SK-N-SH (cell line): ENCODE measurements at regions not wholly inside any gene's neighbourhood (a gene's known extent, or its start where the extent isn't known, plus 50 kb on each side); places are given as distances from the start of the nearest gene placed in this dataset.

ENCODE experiments used
- EP300 ChIP-seq, 2 experiments: IDR thresholded peaks; 2 replicates each; pipeline versions ENCODE4 v1.4.0 to v1.6.1; 2012; ENCODE audit warnings: borderline replicate concordance in 1 of 2, low read depth in 1 of 2, low read length in 1 of 2
- FOXJ3 ChIP-seq: sonication (generic); formaldehyde crosslinking; IDR thresholded peaks from 2 replicates; pipeline ENCODE4 v1.5.1; 2020; ENCODE audit warnings: mild to moderate bottlenecking, missing genetic modification reagents
- JUND ChIP-seq: IDR thresholded peaks from 2 replicates; pipeline ENCODE4 v1.4.0; 2012
- POLR2AphosphoS5 ChIP-seq: IDR thresholded peaks from 2 replicates; pipeline ENCODE4 v1.6.1; 2012; ENCODE audit warnings: low read depth, low read length
- REST ChIP-seq: IDR thresholded peaks from 2 replicates; pipeline ENCODE4 v1.6.1; 2012; ENCODE audit warnings: mild to moderate bottlenecking, low read depth, low read length, moderate library complexity
- SMC3 ChIP-seq: IDR thresholded peaks from 2 replicates; pipeline ENCODE4 v1.6.1; 2012; ENCODE audit warnings: low read depth, low read length, improper control_type of control experiment
- TAF1 ChIP-seq: IDR thresholded peaks from 2 replicates; pipeline ENCODE4 v1.6.1; 2012; ENCODE audit warnings: low read depth, mild to moderate bottlenecking, low read length, moderate library complexity, borderline replicate concordance
- YY1 ChIP-seq: IDR thresholded peaks from 2 replicates; pipeline ENCODE4 v1.4.0; 2012; ENCODE audit warnings: low read depth, mild to moderate bottlenecking
- TF ChIP-seq, protein P1 (sequence below): IDR thresholded peaks from 2 replicates; pipeline ENCODE4 v1.4.0; 2012; ENCODE audit warnings: low read depth
- TF ChIP-seq, protein P2 (sequence below): fragments of 200-600 bp; sonication (generic); IDR thresholded peaks from 2 replicates; pipeline ENCODE4 v1.6.1; 2017; ENCODE audit warnings: antibody characterized with exemption, mild to moderate bottlenecking, moderate library complexity

GRCh38 chr1:48052923-48053291, 55.7 kb upstream of the TRABD2B start:
- TF ChIP-seq, protein P1, sequence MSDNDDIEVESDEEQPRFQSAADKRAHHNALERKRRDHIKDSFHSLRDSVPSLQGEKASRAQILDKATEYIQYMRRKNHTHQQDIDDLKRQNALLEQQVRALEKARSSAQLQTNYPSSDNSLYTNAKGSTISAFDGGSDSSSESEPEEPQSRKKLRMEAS = no peak
- TF ChIP-seq, protein P2, sequence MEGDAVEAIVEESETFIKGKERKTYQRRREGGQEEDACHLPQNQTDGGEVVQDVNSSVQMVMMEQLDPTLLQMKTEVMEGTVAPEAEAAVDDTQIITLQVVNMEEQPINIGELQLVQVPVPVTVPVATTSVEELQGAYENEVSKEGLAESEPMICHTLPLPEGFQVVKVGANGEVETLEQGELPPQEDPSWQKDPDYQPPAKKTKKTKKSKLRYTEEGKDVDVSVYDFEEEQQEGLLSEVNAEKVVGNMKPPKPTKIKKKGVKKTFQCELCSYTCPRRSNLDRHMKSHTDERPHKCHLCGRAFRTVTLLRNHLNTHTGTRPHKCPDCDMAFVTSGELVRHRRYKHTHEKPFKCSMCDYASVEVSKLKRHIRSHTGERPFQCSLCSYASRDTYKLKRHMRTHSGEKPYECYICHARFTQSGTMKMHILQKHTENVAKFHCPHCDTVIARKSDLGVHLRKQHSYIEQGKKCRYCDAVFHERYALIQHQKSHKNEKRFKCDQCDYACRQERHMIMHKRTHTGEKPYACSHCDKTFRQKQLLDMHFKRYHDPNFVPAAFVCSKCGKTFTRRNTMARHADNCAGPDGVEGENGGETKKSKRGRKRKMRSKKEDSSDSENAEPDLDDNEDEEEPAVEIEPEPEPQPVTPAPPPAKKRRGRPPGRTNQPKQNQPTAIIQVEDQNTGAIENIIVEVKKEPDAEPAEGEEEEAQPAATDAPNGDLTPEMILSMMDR = peak; percentile 12; the same call in 1 of the 2 replicates
- no peak for TF ChIP-seq JUND
- TF ChIP-seq EP300 (IDR thresholded peaks at IDR 0.05; ENCODE audit: borderline replicate concordance in 1 of 2, low read depth in 1 of 2, low read length in 1 of 2) = no peak
- no peak for TF ChIP-seq POLR2AphosphoS5
- TF ChIP-seq TAF1 = no peak
- TF ChIP-seq YY1 = no peak
- no peak for TF ChIP-seq SMC3
- TF ChIP-seq FOXJ3 = no peak
- no peak for TF ChIP-seq REST
